HCEC 1CT (cell line): ENCODE measurements at regions not wholly inside any gene's neighbourhood (a gene's known extent, or its start where the extent isn't known, plus 50 kb on each side); places are given as distances from the start of the nearest gene placed in this dataset.

Experiments
- DNase-seq: peaks from one replicate; pipeline ENCODE4 v3.0.0-alpha.2; 2017

GRCh38 chr2:189372688-189373257 is 68.5 kb upstream of the WDR75 start:
- DNase-seq = no peak

- no peak for DNase-seq
Observed at GRCh38 chr2:189374481-189374880, 66.8 kb upstream of the WDR75 start.

- no peak for DNase-seq
Observed at GRCh38 chr2:189375842-189376241, 65.4 kb upstream of the WDR75 start.

GRCh38 chr2:189379287-189379630 is 62.0 kb upstream of the WDR75 start:
- peak; percentile 70 for DNase-seq

- DNase-seq = peak; percentile 61
Observed at GRCh38 chr2:189379731-189380261, 61.5 kb upstream of the WDR75 start.

- DNase-seq = no peak
Observed at GRCh38 chr2:189382668-189383067, 58.6 kb upstream of the WDR75 start.

GRCh38 chr2:189386741-189387140 is 54.5 kb upstream of the WDR75 start:
- DNase-seq = no peak

- DNase-seq = peak; percentile 7
Observed at GRCh38 chr2:189391201-189391600, 50.1 kb upstream of the WDR75 start.
